SK-N-MC (cell line): ENCODE measurements at regions not wholly inside any gene's neighbourhood (a gene's known extent, or its start where the extent isn't known, plus 50 kb on each side); places are given as distances from the start of the nearest gene placed in this dataset.

Experiments used
- EZH2 ChIP-seq: fragments of 200-600 bp; sonication (generic); IDR thresholded peaks from one replicate; pipeline ENCODE4 v1.6.1; 2017; ENCODE audit warnings: antibody characterized with exemption
- POLR2AphosphoS5 ChIP-seq: IDR thresholded peaks from 2 replicates; pipeline ENCODE4 v1.6.1; 2012; ENCODE audit warnings: mild to moderate bottlenecking, low read depth, low read length, borderline replicate concordance

- TF ChIP-seq POLR2AphosphoS5 (no peak), EZH2 (no peak)
These were observed 118.9 kb downstream of the RGS21 start for GRCh38 chr1:192435704-192436103.
